ENCODE measurements at regions not wholly inside any gene's neighbourhood (a gene's known extent, or its start where the extent isn't known, plus 50 kb on each side); places are given as distances from the start of the nearest gene placed in this dataset.
"Not testable (repeated sequence)": the region's sequence is repeated elsewhere in the genome, so short reads cannot be mapped to it uniquely, and the experiment has no call there.

- Histone ChIP-seq H3K36me3 (ENCODE audit: control insufficient read depth, insufficient read depth, low read length) (no peaks in the 10 kb centered on the region), H3K9ac (ENCODE audit: low read length) (no peak overlapping the region), H3K4ac (ENCODE audit: low read depth, low read length) (no peak overlapping the region), H2AK5ac (ENCODE audit: low read length) (no peak overlapping the region), H3K18ac (ENCODE audit: low read length) (no peak overlapping the region), H3K4me1 (ENCODE audit: control insufficient read depth, low read depth, low read length) (no peaks in the 10 kb centered on the region), H3K27me3 (ENCODE audit: insufficient read depth, low read length, poor library complexity) (no peaks in the 10 kb centered on the region), H4K5ac (ENCODE audit: low read length) (no peak overlapping the region), H2BK120ac (ENCODE audit: low read depth, low read length) (no peak overlapping the region), H3K56ac (ENCODE audit: low read length) (peak overlapping the region; percentile 25), H3K79me2 (ENCODE audit: control insufficient read depth, insufficient read depth, low read length) (no peaks in the 10 kb centered on the region), H3K79me1 (ENCODE audit: low read length) (no peaks in the 10 kb centered on the region), H3K23ac (ENCODE audit: low read length) (no peak overlapping the region), H2BK15ac (replicated peaks; ENCODE audit: low read depth) (no peak overlapping the region), H2BK5ac (ENCODE audit: low read length) (no peak overlapping the region), H3K4me3 (ENCODE audit: low read length) (no peak overlapping the region), H3K27ac (ENCODE audit: low read depth, low read length) (no peak overlapping the region), H3K4me2 (ENCODE audit: low read length) (no peak overlapping the region), H4K8ac (ENCODE audit: low read depth, low read length) (no peak overlapping the region)
- no peak for DNase-seq
- WGBS (ENCODE audit: extremely low coverage, insufficient coverage, low lambda C conversion rate): no CpG with 5 or more reads among the region's 12 CpGs
Measured at GRCh38 chr11:67795746-67796145, 121.3 kb upstream of the ALDH3B2 start.

DNA sequence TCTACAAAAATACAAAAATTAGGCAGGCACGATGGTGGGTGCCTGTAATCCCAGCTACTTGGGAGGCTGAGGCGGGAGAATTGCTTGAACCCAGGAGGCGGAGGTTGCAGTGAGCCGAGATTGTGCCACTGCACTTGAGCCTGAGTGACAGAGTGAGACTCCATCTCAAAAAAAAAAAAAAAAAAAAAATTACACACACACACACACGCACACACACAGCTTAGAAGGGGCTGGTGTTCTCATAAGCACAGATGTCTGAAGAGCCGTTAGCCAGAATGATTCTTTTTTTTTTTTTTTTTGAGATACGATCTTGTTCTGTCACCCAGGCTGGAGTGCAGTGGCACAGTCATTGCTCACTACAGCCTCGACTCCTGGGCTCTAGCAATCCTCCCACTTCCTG, 119.3 kb upstream of the ALDH3B2 start:
- H3K36me3 ChIP-seq (ENCODE audit: control insufficient read depth, insufficient read depth, low read length); H4K8ac ChIP-seq (ENCODE audit: low read depth, low read length); H2BK5ac ChIP-seq (ENCODE audit: low read length); DNase-seq; H3K4me3 ChIP-seq (ENCODE audit: low read length); H2BK15ac ChIP-seq (replicated peaks; ENCODE audit: low read depth); H3K79me2 ChIP-seq (ENCODE audit: control insufficient read depth, insufficient read depth, low read length); H3K27ac ChIP-seq (ENCODE audit: low read depth, low read length); H3K18ac ChIP-seq (ENCODE audit: low read length); H3K23ac ChIP-seq (ENCODE audit: low read length); H3K4me1 ChIP-seq (ENCODE audit: control insufficient read depth, low read depth, low read length); H4K5ac ChIP-seq (ENCODE audit: low read length); H3K79me1 ChIP-seq (ENCODE audit: low read length); H3K56ac ChIP-seq (ENCODE audit: low read length); H3K4me2 ChIP-seq (ENCODE audit: low read length); H2BK120ac ChIP-seq (ENCODE audit: low read depth, low read length); H2AK5ac ChIP-seq (ENCODE audit: low read length); H3K4ac ChIP-seq (ENCODE audit: low read depth, low read length); H3K9ac ChIP-seq (ENCODE audit: low read length); H3K27me3 ChIP-seq (ENCODE audit: insufficient read depth, low read length, poor library complexity): not testable (repeated sequence)
- WGBS (ENCODE audit: extremely low coverage, insufficient coverage, low lambda C conversion rate): no CpG with 5 or more reads among the region's 8 CpGs

DNA sequence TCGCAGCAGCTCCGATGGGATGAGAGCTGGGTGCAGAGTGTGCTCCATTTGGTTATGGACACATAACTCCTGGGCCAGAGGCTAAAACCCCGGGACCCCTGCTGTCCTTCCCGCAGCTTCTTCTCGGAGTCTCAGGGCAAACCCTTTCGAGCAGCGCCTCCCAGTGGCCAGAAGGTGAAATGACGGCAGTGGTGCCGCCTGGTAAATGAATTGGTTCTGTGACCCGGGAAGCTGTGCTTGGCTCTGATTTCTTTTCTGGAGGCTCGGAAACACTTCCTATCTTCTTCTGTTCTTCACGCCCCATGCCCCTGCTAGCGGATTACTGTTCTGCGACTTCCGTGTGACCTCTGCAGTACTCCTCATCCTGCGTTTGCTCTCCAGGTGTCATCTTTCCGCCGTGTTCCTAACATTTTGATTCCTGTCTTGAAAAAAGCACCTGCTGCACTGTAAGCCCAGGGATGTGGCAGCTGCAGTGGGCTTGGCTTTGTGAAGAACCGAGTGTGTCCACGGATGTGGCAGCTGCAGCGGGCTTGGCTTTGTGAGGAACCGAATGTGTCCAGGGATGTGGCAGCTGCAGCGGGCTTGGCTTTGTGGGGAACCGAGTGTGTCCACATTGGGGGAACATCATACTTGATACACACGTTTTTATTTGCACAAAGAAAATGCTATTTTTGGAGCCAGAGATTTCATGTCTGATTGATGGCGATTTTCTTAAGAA, 118.0 kb upstream of the ALDH3B2 start:
- H4K5ac ChIP-seq (ENCODE audit: low read length); H3K36me3 ChIP-seq (ENCODE audit: control insufficient read depth, insufficient read depth, low read length); H2BK120ac ChIP-seq (ENCODE audit: low read depth, low read length); H2AK5ac ChIP-seq (ENCODE audit: low read length); H3K79me2 ChIP-seq (ENCODE audit: control insufficient read depth, insufficient read depth, low read length); H3K18ac ChIP-seq (ENCODE audit: low read length); H3K4me1 ChIP-seq (ENCODE audit: control insufficient read depth, low read depth, low read length); H2BK5ac ChIP-seq (ENCODE audit: low read length); H2BK15ac ChIP-seq (replicated peaks; ENCODE audit: low read depth); H3K27ac ChIP-seq (ENCODE audit: low read depth, low read length); H3K4me3 ChIP-seq (ENCODE audit: low read length); H3K23ac ChIP-seq (ENCODE audit: low read length); H3K79me1 ChIP-seq (ENCODE audit: low read length); H3K27me3 ChIP-seq (ENCODE audit: insufficient read depth, low read length, poor library complexity); H4K8ac ChIP-seq (ENCODE audit: low read depth, low read length); H3K4me2 ChIP-seq (ENCODE audit: low read length): not testable (repeated sequence)
- peak overlapping the region; percentile 79 for H3K56ac ChIP-seq (ENCODE audit: low read length)
- peak overlapping the region; percentile 39 for H3K9ac ChIP-seq (ENCODE audit: low read length)
- DNase-seq: peak; percentile 65
- peak overlapping the region; percentile 68 for H3K4ac ChIP-seq (ENCODE audit: low read depth, low read length)
- WGBS (ENCODE audit: extremely low coverage, insufficient coverage, low lambda C conversion rate): no CpG with 5 or more reads among the region's 26 CpGs

DNA sequence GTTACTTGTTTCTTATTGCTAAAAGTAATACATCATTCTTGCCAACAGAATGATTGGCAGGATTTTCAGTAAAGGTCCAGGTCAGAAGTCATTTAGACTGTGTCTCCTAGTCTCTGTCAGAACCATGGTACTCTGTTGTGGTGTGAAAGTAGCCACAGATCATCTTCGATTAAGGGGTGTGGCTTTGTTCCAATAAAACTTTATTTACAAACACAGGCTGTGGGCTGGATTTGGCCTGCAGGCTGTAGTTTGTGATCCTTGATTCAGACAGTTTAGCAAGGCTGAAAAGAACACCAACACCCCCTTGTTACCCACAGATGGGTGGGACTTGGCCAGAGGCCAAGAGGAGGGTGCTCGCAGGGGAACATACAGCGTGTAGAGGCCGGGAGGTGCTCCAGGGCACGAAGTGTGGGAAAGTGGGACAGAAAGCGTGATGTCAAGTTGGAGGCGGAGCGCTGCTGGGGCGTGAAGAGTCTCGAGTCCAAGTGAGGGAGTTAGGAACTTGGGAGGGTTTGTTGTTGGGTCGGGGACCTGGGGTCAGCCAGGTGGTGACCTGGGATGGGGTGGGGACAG, 117.3 kb upstream of the ALDH3B2 start:
- peak; percentile 64 for DNase-seq
- H3K79me1 ChIP-seq (ENCODE audit: low read length); H3K79me2 ChIP-seq (ENCODE audit: control insufficient read depth, insufficient read depth, low read length); H3K4me2 ChIP-seq (ENCODE audit: low read length); H4K5ac ChIP-seq (ENCODE audit: low read length); H3K23ac ChIP-seq (ENCODE audit: low read length); H4K8ac ChIP-seq (ENCODE audit: low read depth, low read length); H2BK120ac ChIP-seq (ENCODE audit: low read depth, low read length); H3K4ac ChIP-seq (ENCODE audit: low read depth, low read length); H2AK5ac ChIP-seq (ENCODE audit: low read length); H3K4me1 ChIP-seq (ENCODE audit: control insufficient read depth, low read depth, low read length); H3K4me3 ChIP-seq (ENCODE audit: low read length); H3K27me3 ChIP-seq (ENCODE audit: insufficient read depth, low read length, poor library complexity); H2BK15ac ChIP-seq (replicated peaks; ENCODE audit: low read depth); H3K36me3 ChIP-seq (ENCODE audit: control insufficient read depth, insufficient read depth, low read length): not testable (repeated sequence)
- Histone ChIP-seq H3K27ac (ENCODE audit: low read depth, low read length) (peak overlapping the region; percentile 59), H3K56ac (ENCODE audit: low read length) (peak overlapping the region; percentile 79), H3K9ac (ENCODE audit: low read length) (peak overlapping the region; percentile 32), H2BK5ac (ENCODE audit: low read length) (peak overlapping the region; percentile 87), H3K18ac (ENCODE audit: low read length) (peak overlapping the region; percentile 3)
- WGBS (ENCODE audit: extremely low coverage, insufficient coverage, low lambda C conversion rate): no CpG with 5 or more reads among the region's 11 CpGs

GRCh38 chr11:67788341-67788695, 113.9 kb upstream of the ALDH3B2 start:
- WGBS (ENCODE audit: extremely low coverage, insufficient coverage, low lambda C conversion rate): no CpG with 5 or more reads among the region's 5 CpGs
- H4K8ac ChIP-seq (ENCODE audit: low read depth, low read length); H3K27me3 ChIP-seq (ENCODE audit: insufficient read depth, low read length, poor library complexity): not testable (repeated sequence)

More at GRCh38 chr11:67788341-67788695, 113.9 kb upstream of the ALDH3B2 start:
- not testable (repeated sequence) for H3K9ac ChIP-seq (ENCODE audit: low read length); H3K4me3 ChIP-seq (ENCODE audit: low read length); H2BK15ac ChIP-seq (replicated peaks; ENCODE audit: low read depth); H3K27ac ChIP-seq (ENCODE audit: low read depth, low read length); H3K79me2 ChIP-seq (ENCODE audit: control insufficient read depth, insufficient read depth, low read length); H4K5ac ChIP-seq (ENCODE audit: low read length); H2AK5ac ChIP-seq (ENCODE audit: low read length); H3K4me2 ChIP-seq (ENCODE audit: low read length); H3K4me1 ChIP-seq (ENCODE audit: control insufficient read depth, low read depth, low read length); H3K36me3 ChIP-seq (ENCODE audit: control insufficient read depth, insufficient read depth, low read length); H3K79me1 ChIP-seq (ENCODE audit: low read length); H2BK5ac ChIP-seq (ENCODE audit: low read length); DNase-seq; H3K23ac ChIP-seq (ENCODE audit: low read length)
- H2BK120ac ChIP-seq (ENCODE audit: low read depth, low read length): peak overlapping the region; percentile 21
- peak overlapping the region; percentile 72 for H3K4ac ChIP-seq (ENCODE audit: low read depth, low read length)
- H3K56ac ChIP-seq (ENCODE audit: low read length): peak overlapping the region; percentile 70
- peak overlapping the region; percentile 7 for H3K18ac ChIP-seq (ENCODE audit: low read length)
